Stimulated activated naive CD8-positive, alpha-beta T cell treated with anti-CD3 and anti-CD28 coated beads, Interleukin-15, Interleukin-2, amounts not matched to agents 100 U/mL and 50 U/mL, for 24 hours (primary cell): ENCODE measurements at regions not wholly inside any gene's neighbourhood (a gene's known extent, or its start where the extent isn't known, plus 50 kb on each side); places are given as distances from the start of the nearest gene placed in this dataset.

Experiments
- ATAC-seq: fragments of 150-1000 bp; cut with Tn5 transposase; one replicate; pipeline ENCODE4 v1.10.0; 2021
- DNase-seq: peaks from one replicate; pipeline ENCODE4 v3.0.0; 2021

- DNase-seq (no peak), ATAC-seq (no peak)
These were observed 154.7 kb downstream of the ERMARD start for GRCh38 chr6:169906004-169906687.

DNA sequence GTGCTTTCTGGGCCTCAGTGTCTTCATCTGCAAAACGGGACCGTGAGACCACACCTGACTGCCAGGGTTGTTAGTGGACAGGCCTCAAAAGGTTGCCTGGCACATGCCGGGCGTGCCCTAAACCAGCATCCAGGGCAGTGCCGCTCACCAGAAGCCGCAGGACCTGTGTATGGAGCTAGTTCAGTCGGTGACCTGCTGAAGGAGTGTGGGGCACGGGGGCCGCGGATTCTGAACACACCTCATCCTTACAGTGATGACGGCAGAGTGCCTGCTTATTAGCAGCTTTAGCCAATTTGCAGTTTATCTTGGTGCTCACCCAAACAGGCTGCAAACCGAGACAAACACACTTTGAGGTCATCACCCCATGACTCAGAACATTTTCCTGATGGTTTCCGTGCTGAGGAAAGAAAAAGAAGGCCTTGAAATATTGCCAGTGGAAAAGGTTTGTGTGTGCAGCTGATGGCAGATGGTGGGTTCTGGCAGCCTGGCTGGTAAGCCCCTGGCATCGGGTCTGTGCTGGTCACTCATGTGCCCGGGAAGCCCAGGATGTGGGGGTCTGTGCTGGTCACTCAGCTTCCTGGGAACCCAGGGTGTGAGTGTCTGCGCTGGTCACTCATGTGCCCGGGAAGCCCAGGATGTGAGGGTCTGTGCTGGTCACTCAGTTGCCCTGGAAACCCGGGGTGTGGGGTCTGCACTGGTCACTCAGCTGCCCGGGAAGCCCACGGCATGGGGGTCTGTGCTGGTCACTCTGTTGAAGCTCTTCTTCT lies 153.8 kb downstream of the ERMARD start:
- no peak for ATAC-seq
- DNase-seq: no peak

DNA sequence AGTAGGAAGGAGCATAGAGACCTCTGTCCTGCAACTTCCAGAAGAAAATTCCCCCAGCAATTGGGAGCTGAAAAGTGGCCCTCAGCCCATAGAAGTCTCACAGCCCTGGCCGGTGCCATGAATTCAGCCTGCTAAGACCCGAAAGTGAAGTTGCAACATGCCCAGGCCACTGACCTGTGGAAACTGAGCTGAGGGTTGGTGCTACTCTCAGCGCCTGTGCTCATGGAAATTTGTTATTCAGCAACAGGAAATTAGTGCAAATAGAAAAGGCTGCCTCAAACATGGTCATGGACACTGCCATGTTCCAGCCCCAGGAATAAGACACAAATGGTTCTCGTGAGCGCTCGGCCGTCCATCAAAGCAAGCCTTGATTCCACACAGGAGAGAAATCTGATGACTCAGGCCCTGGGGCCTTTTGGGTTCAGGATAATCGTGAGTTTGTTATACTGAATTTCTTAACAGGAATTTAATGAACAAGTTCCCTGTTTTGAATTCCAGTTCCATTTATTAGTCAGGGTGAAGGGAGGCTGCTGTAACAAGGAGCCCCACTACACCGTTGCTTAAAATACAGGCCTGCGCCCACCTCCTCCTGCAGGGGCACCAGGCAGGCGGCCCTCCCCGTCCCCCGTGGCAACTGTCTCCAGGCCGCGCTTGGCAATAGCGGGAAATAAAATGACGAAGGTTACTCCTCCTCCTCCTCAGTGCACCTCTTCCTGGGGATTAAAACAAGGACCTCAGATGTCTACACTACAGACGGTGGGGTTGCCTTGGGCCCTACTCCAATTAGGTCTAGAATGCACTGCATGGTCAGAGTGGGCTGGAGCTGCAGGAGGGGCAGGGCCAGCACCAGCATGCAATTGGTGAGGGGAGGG lies 152.9 kb downstream of the ERMARD start:
- no peak for DNase-seq
- no peak for ATAC-seq

DNA sequence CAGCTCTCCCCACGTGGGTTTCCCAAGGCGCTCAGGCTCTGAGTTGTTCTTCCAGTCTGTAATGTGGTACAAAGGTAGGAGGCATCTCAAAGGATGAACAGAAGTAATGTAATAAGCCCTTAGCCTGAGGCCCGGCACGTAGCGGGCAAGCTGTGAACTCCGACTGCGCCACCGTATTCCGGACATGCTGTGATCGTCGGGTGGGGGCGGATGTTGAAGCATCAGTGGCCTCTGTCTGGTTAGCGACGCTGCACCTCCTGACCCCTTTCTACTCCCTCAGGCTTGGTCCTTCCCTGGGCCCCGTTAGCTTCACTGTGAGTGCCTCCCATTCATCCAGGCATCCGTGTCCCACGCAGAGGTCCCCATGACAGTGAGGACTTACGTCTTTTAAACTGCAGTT lies 151.7 kb downstream of the ERMARD start:
- no peak for DNase-seq
- ATAC-seq: no peak

GRCh38 chr6:169902604-169903003 lies 151.2 kb downstream of the ERMARD start:
- DNase-seq: no peak
- no peak for ATAC-seq

GRCh38 chr6:169902070-169902469 lies 150.6 kb downstream of the ERMARD start:
- DNase-seq: no peak
- ATAC-seq: no peak

DNA sequence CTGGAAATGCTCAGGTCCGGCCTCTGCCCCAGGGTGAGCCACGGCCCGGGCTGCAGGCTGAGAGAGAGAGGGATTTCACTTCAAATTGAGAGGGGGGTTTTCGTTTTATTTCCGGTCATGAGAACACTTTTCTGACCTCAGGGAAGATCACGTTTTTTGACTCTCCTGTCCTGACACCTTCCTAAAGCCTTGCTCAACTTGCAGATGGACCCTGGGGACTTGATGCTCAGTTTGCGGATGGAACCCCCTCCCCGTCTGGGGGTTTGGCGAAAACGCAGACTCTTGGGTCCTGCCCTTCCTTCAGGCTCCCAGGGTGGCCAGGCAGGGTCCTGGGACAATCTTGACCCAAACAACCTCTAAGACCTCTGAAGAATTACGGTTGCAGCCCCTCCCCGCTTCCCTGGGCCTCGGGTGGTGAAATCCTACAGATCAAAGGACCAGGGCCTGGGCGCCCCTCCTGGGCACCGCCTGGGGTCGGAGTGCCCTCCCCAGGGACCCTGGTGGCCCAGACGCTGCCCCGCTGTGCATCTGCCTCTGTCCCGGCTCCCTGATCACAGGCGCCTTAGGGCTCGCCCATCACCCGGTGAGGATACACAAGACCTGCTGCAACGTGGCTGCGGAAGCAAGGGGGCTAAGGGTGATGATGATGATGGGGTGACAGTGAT lies 148.2 kb downstream of the ERMARD start:
- DNase-seq (no peak), ATAC-seq (no peak)

DNA sequence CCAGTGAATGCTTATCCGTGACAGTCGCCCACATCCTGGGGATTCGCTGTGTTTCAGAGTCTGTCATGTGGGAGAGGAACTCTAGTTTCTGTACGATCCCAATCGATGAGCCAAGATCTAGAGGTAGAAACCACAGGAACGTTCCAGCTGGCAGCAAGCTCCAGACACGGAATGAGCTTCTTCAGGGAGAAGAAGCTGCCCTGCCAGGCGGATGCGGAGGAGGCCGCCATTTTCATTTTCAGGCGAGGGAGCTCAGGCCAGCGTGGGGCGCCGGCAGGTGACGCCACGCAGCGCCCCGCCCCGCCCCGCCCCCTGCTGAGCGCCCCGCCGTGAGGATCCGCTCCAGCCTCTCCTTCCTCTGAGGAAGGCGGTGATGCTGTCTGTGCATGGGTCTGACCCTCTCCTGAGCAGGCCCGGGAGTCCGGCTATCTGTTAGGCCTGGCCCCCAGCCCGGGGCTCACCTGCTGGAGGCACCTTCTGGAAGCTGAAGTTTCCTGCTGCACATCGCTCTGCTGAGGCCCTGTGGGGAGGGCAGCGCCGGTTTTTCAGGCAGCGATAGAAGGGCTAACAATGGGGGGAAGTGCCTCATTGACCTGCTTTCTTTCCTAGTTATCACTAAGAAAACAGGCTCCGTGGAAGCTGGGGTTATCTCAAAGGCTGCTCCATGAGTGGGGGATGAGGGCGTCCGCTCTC lies 147.5 kb downstream of the ERMARD start:
- ATAC-seq: no peak
- DNase-seq: no peak

DNA sequence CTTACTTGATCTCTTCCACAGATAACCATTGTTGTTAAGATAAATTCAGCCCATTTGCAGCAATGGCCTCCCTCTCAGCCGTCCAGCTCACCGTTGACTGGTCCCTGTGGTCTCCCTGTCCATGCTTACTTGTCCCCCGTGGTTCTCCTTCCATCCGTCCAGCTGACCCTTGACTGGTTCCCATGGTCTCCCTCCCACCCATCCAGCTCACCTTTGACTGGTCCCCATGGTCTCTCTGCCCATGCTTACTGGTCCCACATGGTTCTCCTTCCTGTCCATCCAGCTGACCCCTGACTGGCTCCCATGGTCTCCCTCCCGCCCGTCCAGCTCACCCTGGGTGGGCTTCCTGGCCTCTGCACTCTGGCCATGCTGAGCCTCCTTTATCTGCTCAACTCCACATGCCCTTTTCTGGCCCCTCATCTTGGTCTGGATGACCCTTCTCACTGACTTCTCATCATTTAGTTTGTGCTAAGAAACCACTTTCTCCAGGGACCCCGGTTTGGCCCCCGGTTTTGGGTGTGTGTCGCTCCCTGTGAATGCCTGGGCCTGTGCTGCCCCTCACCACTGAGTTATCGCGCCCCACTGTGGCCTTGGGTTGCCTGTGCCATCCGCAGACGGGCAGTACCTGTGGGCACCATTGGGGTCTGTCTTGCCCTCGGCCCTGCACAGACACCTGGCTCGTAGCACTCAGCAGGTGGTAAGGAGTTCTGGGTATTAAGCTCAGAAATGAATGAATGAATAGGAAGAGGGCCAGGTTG lies 146.4 kb downstream of the ERMARD start:
- ATAC-seq (no peak), DNase-seq (no peak)

DNA sequence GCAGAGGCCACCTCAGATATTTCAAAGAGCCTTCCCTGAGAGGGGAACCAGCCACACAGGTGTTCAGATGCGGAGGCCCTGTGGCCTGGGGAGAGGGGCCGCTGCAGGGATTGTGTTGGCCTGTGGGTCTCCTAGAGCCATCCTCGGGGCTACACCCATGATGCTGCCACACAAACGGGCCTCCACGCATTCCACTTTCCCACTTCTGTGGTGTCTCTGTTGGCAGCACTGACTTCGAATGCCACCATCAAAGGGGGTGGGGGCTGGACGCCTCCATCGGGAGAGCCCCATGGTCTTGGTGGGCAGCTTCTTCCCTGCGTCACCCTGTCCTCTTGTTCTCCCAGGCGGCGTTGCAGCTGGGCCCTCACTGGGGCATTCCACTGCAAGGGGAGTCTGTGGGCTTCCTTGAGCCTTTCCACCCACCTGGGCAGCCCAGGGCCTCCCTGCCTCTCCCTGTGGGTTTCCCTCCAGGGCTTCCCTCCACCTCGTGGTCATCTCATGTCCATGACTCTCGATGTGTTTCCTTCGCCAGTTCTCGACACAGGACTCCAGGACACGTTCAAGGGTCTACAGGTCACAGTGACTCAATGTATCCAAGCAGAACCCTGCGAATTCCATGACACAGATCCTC lies 145.5 kb downstream of the ERMARD start:
- no peak for ATAC-seq

DNA sequence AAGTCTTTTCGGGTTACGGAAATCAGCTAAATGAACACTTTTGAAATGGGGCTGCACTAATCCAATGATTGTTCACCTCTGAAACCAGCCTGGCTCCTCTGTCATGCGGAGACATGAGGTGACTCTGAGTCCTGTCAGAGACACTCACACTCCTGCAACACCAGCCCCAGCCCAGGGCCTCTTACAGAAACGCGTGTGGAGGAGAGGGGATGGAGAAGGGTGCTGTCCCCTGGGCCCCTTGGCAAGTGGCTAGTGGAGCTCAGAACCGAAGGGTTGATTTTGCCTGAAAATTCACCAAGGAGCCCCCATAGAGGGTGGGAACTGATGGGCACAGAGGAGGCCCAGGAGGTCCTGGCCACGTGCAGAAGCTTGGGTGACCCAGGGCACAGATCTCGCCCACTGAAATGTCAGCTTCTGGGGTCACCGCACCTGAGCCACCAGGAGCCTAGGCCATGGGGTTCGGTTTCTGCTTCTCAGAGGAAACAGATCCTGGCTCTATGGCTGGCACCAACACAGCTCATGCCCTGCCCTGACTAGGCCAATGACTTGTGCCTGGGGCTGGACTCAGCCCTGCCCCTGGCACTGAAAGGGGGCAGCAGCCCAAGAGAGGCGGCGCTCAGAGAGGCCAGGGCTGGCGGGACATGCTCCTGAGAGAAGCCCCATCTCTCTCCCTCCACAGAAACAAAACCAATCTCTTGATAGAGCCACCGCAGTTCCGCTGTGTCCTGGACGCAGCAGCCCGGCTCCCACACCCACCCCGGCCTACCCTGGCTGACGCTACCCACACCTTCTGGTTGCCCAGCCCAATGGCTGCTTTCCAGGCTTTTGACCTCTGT lies 144.7 kb downstream of the ERMARD start:
- no peak for ATAC-seq
- DNase-seq: no peak

More for the DNA sequence above, 145.5 kb downstream of the ERMARD start:
- DNase-seq: no peak

DNA sequence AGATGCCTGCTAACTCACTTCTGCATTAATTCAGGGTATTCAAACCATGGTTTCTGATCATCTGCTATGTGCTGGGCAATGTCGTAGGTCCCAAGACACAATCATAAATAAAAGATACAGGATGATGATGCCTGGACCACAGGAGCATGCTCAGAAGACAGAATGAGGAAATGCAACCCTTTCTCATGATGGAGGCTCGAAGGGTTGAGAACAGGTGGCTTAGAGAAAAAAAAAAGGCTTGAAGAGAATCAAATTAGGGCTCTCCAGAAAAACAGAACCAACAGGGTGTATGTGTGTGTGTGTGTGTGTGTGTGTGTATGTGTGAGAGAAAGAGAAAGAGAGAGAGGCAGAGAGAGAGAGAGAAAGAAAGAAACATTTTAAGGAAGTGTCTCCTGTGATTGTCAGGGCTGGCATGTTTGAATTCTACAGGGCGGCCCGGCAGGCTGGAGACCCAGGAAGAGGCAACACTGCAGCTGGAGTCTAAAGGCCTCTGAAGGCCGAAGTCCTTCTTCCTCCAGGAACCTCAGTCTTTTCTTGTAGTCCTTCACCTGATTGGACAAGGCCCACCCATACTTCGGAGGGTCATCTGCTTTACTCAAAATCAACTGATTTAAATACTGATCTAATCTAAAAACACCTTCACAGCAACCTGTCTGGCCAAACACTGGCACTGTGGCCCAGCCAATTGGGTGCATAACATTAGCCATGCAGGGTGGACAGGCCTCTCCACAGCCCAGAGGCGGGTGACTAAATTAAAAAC lies 143.8 kb downstream of the ERMARD start:
- ATAC-seq (no peak), DNase-seq (no peak)

DNA sequence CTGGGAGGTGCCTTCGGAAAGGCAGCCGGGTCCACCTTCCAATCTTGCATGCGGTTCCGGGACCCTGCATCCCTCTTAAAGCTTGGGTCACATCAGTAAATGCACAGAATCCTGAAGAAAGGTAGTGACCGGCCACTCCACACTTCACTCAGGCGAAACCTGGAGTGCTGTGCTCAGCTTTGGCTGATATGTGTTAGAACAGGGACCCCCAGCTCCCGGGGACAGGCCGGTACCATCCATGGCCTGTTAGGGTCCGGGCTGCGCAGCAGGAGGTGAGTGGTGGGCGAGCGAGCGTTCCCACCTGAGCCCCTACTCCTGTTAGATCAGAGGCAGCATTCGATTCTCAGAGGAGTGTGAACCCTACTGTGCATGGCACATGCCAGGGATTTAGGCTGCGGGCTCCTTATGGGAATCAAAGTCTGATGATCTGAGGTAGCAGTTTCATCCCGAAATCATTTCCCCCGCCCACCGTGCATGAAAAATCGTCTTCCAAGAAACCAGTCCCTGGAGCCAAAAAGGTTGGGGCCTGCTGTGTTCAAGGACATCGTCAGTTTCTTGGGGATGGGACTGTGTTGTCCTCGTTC lies 143.0 kb downstream of the ERMARD start:
- DNase-seq (no peak), ATAC-seq (no peak)

DNA sequence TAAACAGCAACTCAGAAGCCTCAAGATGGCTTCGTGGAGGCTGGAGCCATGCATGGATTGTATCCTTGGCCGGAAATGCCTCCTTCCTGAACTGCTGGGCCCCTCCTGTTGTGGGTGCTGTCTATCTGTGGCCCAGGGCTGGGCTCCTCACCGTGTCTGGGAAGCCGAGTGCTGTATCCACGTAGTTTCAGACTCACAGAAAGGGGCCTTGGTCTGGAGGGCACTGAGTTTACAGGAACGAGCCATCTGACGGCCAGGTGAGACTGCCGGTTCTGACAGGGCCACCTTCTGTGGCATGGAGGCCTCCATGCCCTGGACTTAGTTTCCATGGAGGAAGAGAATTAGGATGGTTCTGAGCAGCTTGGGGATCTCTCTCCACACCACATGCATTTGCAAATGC lies 142.2 kb downstream of the ERMARD start:
- DNase-seq (no peak), ATAC-seq (no peak)

DNA sequence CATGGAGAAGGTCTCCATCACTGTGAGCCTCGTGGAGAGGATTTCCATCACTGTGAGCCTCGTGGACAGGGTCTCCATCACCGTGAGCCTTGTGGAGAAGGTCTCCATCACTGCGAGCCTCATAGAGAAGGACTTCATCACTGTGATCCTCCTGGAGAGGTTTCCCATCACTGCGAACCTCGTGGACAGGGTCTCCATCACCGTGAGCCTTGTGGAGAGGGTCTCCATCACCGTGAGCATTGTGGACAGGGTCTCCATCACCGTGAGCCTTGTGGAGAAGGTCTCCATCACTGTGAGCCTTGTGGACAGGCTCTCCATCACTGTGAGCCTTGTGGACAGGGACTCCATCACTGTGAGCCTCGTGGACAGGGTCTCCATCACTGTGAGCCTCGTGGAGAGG lies 140.4 kb downstream of the ERMARD start:
- ATAC-seq: no peak

GRCh38 chr6:169891421-169891820 lies 140.0 kb downstream of the ERMARD start:
- DNase-seq (no peak), ATAC-seq (no peak)

More for the DNA sequence above, 140.4 kb downstream of the ERMARD start:
- no peak for DNase-seq

- DNase-seq: no peak
- no peak for ATAC-seq
These were observed 139.5 kb downstream of the ERMARD start for GRCh38 chr6:169890901-169891300.

DNA sequence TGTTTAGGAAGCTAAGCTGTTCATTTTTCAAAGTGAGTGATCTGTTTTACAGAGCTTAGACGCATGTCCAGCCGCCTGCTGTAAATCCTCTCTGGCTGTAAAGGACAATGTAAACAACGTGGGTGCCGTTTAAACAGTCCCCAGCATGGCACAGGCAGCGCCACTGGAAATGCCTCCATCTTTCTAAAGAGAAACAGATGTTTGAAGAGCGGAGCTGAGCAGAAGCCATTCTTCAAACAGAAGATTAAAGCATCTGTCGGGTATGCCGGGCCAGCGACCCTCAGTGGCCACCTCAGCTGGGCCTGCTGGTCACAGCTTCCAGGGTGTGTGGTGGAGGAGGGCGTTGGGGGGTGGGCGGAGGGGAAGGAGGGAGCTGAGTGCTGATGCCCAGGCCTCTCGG lies 138.6 kb downstream of the ERMARD start:
- no peak for ATAC-seq

More for the DNA sequence above, 138.6 kb downstream of the ERMARD start:
- DNase-seq: no peak
